ENCODE measurements at regions not wholly inside any gene's neighbourhood (a gene's known extent, or its start where the extent isn't known, plus 50 kb on each side); places are given as distances from the start of the nearest gene placed in this dataset.
"Not testable (repeated sequence)": the region's sequence is repeated elsewhere in the genome, so short reads cannot be mapped to it uniquely, and the experiment has no call there.

DNA sequence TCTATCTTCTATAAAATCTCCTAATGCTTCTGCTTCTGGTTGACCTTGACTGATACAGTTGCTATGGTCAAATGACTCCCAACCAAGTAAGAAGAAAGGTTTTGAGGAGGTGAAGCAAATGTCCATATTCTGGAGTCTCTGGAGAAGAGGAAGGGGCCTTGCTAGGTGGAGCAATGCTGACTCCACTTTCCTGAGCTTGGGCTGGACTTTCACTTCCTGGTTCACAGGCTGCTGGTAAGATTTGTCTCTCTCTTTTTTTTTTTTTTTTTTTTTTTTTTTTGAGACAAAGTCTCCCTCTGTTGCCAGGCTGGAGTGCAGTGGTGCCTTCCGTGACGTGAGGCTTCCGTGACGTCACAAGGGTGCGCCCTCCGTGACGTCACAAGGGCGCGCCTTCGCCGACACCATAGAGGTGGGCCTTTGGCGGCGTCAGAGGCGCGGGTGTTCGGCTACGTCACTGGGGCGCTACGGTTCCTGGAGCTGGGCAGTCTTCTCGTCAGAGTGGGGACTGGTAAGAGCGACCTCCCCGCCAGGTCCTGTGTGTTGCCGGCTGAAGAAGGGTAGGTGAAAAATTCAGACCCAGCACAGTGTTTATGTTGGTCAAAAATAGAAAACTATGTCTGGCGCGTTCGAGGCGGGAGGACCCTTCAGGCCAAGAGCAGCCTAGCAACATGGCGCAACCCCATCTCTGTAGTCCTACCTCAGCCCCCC lies 93.7 kb upstream of the METTL14 start (continued):
- TF ChIP-seq, protein P1, sequence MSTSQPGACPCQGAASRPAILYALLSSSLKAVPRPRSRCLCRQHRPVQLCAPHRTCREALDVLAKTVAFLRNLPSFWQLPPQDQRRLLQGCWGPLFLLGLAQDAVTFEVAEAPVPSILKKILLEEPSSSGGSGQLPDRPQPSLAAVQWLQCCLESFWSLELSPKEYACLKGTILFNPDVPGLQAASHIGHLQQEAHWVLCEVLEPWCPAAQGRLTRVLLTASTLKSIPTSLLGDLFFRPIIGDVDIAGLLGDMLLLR (CRISPR knock-in tag; IDR thresholded peaks at IDR 0.05) = 0 out of 2 replicates have a peak, but pooled peaks have one; percentile 47
- TF ChIP-seq ZNF343 (CRISPR knock-in tag; IDR thresholded peaks at IDR 0.05) (0 out of 2 replicates have a peak, but pooled peaks have one; percentile 38), GATAD1 (CRISPR knock-in tag; IDR thresholded peaks at IDR 0.05) (peak; percentile 97), ZSCAN31 (CRISPR knock-in tag; IDR thresholded peaks at IDR 0.05; ENCODE audit: low read depth) (peak; percentile 81), ZSCAN21 (CRISPR knock-in tag; IDR thresholded peaks at IDR 0.05; ENCODE audit: borderline replicate concordance) (peak; percentile 46; the same call in 1 of the 2 replicates), CREB1 (IDR thresholded peaks at IDR 0.05) (peak; percentile 100), CREB1 (CRISPR knock-in tag; IDR thresholded peaks at IDR 0.05) (peak; percentile 99), EP300 (IDR thresholded peaks at IDR 0.05; ENCODE audit: low read depth in 2 of 2, low read length in 2 of 2) (peak in 1 of 2 experiments; percentile 34; a peak in 1 of 4 replicates), ZNF275 (CRISPR knock-in tag; IDR thresholded peaks at IDR 0.05; ENCODE audit: borderline replicate concordance) (peak; percentile 74; the same call in 1 of the 2 replicates), TARDBP (CRISPR knock-in tag; IDR thresholded peaks at IDR 0.05) (peak; percentile 81), HCFC1 (IDR thresholded peaks at IDR 0.05; ENCODE audit: low read depth, low read length) (peak; percentile 76), TEAD3 (CRISPR knock-in tag; optimal IDR thresholded peaks at IDR 0.05; ENCODE audit: borderline replicate concordance) (peak; percentile 69), MAZ (CRISPR knock-in tag; IDR thresholded peaks at IDR 0.05; ENCODE audit: low read depth) (peak; percentile 67; the same call in 1 of the 2 replicates), ZNF609 (CRISPR knock-in tag; IDR thresholded peaks at IDR 0.05; ENCODE audit: borderline replicate concordance) (0 out of 2 replicates have a peak, but pooled peaks have one; percentile 29)
- TF ChIP-seq, protein P2, sequence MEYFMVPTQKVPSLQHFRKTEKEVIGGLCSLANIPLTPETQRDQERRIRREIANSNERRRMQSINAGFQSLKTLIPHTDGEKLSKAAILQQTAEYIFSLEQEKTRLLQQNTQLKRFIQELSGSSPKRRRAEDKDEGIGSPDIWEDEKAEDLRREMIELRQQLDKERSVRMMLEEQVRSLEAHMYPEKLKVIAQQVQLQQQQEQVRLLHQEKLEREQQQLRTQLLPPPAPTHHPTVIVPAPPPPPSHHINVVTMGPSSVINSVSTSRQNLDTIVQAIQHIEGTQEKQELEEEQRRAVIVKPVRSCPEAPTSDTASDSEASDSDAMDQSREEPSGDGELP (IDR thresholded peaks at IDR 0.05; ENCODE audit: borderline replicate concordance, low read depth) = peak; percentile 17; the same call in 1 of the 2 replicates
- not testable (repeated sequence) for TF ChIP-seq EP300 (CRISPR knock-in tag; IDR thresholded peaks at IDR 0.05; ENCODE audit: borderline replicate concordance); MAZ (IDR thresholded peaks at IDR 0.05; ENCODE audit: borderline replicate concordance, low read depth, low read length)
- TF ChIP-seq, protein P3, sequence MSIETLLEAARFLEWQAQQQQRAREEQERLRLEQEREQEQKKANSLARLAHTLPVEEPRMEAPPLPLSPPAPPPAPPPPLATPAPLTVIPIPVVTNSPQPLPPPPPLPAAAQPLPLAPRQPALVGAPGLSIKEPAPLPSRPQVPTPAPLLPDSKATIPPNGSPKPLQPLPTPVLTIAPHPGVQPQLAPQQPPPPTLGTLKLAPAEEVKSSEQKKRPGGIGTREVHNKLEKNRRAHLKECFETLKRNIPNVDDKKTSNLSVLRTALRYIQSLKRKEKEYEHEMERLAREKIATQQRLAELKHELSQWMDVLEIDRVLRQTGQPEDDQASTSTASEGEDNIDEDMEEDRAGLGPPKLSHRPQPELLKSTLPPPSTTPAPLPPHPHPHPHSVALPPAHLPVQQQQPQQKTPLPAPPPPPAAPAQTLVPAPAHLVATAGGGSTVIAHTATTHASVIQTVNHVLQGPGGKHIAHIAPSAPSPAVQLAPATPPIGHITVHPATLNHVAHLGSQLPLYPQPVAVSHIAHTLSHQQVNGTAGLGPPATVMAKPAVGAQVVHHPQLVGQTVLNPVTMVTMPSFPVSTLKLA (IDR thresholded peaks at IDR 0.05) = 0 out of 2 replicates have a peak, but pooled peaks have one; percentile 10
- TF ChIP-seq, protein P4, sequence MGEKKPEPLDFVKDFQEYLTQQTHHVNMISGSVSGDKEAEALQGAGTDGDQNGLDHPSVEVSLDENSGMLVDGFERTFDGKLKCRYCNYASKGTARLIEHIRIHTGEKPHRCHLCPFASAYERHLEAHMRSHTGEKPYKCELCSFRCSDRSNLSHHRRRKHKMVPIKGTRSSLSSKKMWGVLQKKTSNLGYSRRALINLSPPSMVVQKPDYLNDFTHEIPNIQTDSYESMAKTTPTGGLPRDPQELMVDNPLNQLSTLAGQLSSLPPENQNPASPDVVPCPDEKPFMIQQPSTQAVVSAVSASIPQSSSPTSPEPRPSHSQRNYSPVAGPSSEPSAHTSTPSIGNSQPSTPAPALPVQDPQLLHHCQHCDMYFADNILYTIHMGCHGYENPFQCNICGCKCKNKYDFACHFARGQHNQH (CRISPR knock-in tag; IDR thresholded peaks at IDR 0.05) = peak; percentile 64

All from HepG2 (cell line).